Keratinocyte (primary cell): ENCODE measurements at regions not wholly inside any gene's neighbourhood (a gene's known extent, or its start where the extent isn't known, plus 50 kb on each side); places are given as distances from the start of the nearest gene placed in this dataset.
A peak's percentile ranks its signal among the peaks of the same experiment; 100 is the strongest.

Experiments used
- DNase-seq: peaks from one replicate; pipeline ENCODE4 v3.0.0-alpha.2; 2011; ENCODE audit warnings: low read depth, missing footprints, low spot score
- FAIRE-seq: peaks from 2 replicates; lab custom pipeline; 2011; peaks lifted over from hg19 to GRCh38; lab: Jason Lieb, UNC
- H2AFZ ChIP-seq: 2 replicates; pipeline ENCODE4 v1.6.0; 2012; ENCODE audit warnings: low read length, control low read depth, inconsistent platforms; ENCODE audit not compliant: control insufficient read depth
- H3K27ac ChIP-seq: 2 replicates; pipeline ENCODE4 v1.5.1; 2011; ENCODE audit warnings: low read length; ENCODE audit not compliant: control insufficient read depth, insufficient read depth
- H3K27me3 ChIP-seq: 3 replicates; pipeline ENCODE4 v1.6.0; 2011; ENCODE audit warnings: low read length; ENCODE audit not compliant: control insufficient read depth, insufficient read depth; ENCODE audit errors: extremely low read depth
- H3K36me3 ChIP-seq, 2 experiments: 2 replicates in 1 of 2; 3 replicates in 1 of 2; pipeline ENCODE4 v1.5.1; 2011; ENCODE audit warnings: low read length in 2 of 2, mild to moderate bottlenecking in 1 of 2; ENCODE audit not compliant: control insufficient read depth in 2 of 2, insufficient read depth in 2 of 2; ENCODE audit errors: extremely low read depth in 1 of 2
- H3K4me1 ChIP-seq: 3 replicates; pipeline ENCODE4 v1.5.1; 2011; ENCODE audit warnings: low read length; ENCODE audit not compliant: control insufficient read depth, insufficient read depth; ENCODE audit errors: extremely low read depth
- H3K4me2 ChIP-seq: 3 replicates; pipeline ENCODE4 v1.6.0; 2011; ENCODE audit warnings: low read depth, low read length; ENCODE audit not compliant: control insufficient read depth, insufficient read depth; ENCODE audit errors: extremely low read depth
- H3K4me3 ChIP-seq, 3 experiments: fragments of 200-600 bp in 1 of 3; sonication (generic) in 1 of 3; 2 replicates in 2 of 3; 3 replicates in 1 of 3; pipeline ENCODE4 v1.5.1; 2011 to 2016; ENCODE audit warnings: low read length in 3 of 3, mild to moderate bottlenecking in 3 of 3, control low read depth in 2 of 3, inconsistent platforms in 1 of 3, low read depth in 1 of 3, mixed read lengths in 1 of 3, mixed run types in 1 of 3, moderate library complexity in 1 of 3; ENCODE audit not compliant: control insufficient read depth in 2 of 3, insufficient read depth in 2 of 3; ENCODE audit errors: extremely low read depth in 1 of 3
- H3K79me2 ChIP-seq: 2 replicates; pipeline ENCODE4 v1.6.0; 2012; ENCODE audit warnings: low read length; ENCODE audit not compliant: control insufficient read depth, insufficient read depth
- H3K9ac ChIP-seq: 3 replicates; pipeline ENCODE4 v1.6.0; 2011; ENCODE audit warnings: low read length; ENCODE audit not compliant: control insufficient read depth, insufficient read depth; ENCODE audit errors: extremely low read depth
- H3K9me1 ChIP-seq: 3 replicates; pipeline ENCODE4 v1.6.0; 2011; ENCODE audit warnings: low read length; ENCODE audit not compliant: control insufficient read depth, insufficient read depth; ENCODE audit errors: extremely low read depth
- H3K9me3 ChIP-seq: 2 replicates; pipeline ENCODE4 v1.5.1; 2012; ENCODE audit warnings: low read depth, low read length; ENCODE audit not compliant: control insufficient read depth
- H4K20me1 ChIP-seq: 3 replicates; pipeline ENCODE4 v1.6.0; 2011; ENCODE audit warnings: low read length; ENCODE audit not compliant: control insufficient read depth, insufficient read depth; ENCODE audit errors: extremely low read depth
- EZH2 ChIP-seq: IDR thresholded peaks from one replicate; pipeline ENCODE4 v1.6.1; 2012; ENCODE audit warnings: inconsistent platforms, mild to moderate bottlenecking, low read length, moderate library complexity
- dilution Hi-C: fragments of 300-500 bp; cut with MboI; formaldehyde crosslinking; loops from one replicate; pipeline ENCODE4 v1.7.0; 2020; ENCODE audit warnings: low sequenced_read_pairs; ENCODE audit not compliant: extremely low pct_ligation_motif_present
- TF ChIP-seq, protein P1 (sequence below), 3 experiments: IDR thresholded peaks in 1 of 3; conservative IDR thresholded peaks in 1 of 3; optimal IDR thresholded peaks in 1 of 3; 2 replicates in 2 of 3; 3 replicates in 1 of 3; pipeline versions ENCODE3 to v1.5.1; 2011; ENCODE audit warnings: low read length in 3 of 3, mild to moderate bottlenecking in 3 of 3, moderate library complexity in 2 of 3, control low read depth in 1 of 3, inconsistent platforms in 1 of 3; ENCODE audit not compliant: insufficient read depth in 2 of 3; ENCODE audit errors: extremely low read depth in 1 of 3

GRCh38 chr6:134437376-134437775, 119.5 kb upstream of the SGK1 start:
- Histone ChIP-seq H3K4me1 (peaks cover 26% of the 10 kb centered on the region), H3K9me3 (no peaks in the 10 kb centered on the region), H3K9ac (no peak overlapping the region), H3K27ac (peak overlapping the region; percentile 98), H2AFZ (no peak overlapping the region), H3K9me1 (no peaks in the 10 kb centered on the region), H3K27me3 (no peaks in the 10 kb centered on the region), H3K79me2 (no peaks in the 10 kb centered on the region), H3K36me3 (no peaks in the 10 kb centered on the region), H3K4me3 (no peak overlapping the region), H4K20me1 (no peaks in the 10 kb centered on the region), H3K4me2 (peak overlapping the region; percentile 91)
- TF ChIP-seq EZH2 = no peak
- TF ChIP-seq, protein P1, sequence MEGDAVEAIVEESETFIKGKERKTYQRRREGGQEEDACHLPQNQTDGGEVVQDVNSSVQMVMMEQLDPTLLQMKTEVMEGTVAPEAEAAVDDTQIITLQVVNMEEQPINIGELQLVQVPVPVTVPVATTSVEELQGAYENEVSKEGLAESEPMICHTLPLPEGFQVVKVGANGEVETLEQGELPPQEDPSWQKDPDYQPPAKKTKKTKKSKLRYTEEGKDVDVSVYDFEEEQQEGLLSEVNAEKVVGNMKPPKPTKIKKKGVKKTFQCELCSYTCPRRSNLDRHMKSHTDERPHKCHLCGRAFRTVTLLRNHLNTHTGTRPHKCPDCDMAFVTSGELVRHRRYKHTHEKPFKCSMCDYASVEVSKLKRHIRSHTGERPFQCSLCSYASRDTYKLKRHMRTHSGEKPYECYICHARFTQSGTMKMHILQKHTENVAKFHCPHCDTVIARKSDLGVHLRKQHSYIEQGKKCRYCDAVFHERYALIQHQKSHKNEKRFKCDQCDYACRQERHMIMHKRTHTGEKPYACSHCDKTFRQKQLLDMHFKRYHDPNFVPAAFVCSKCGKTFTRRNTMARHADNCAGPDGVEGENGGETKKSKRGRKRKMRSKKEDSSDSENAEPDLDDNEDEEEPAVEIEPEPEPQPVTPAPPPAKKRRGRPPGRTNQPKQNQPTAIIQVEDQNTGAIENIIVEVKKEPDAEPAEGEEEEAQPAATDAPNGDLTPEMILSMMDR (optimal IDR thresholded peaks at IDR 0.05 in 1 of 3, IDR thresholded peaks at IDR 0.05 in 1 of 3, conservative IDR thresholded peaks at IDR 0.05 in 1 of 3; ENCODE audit: extremely low read depth in 1 of 3, insufficient read depth in 2 of 3, low read length in 3 of 3) = peak in 2 of 3 experiments; percentile 23 to 25
- DNase-seq = no peak
- dilution Hi-C loops = no loop called here
- no peak for FAIRE-seq

- Histone ChIP-seq H3K9me3 (no peaks in the 10 kb centered on the region), H2AFZ (no peak overlapping the region), H3K9me1 (no peaks in the 10 kb centered on the region), H3K9ac (peak overlapping the region; percentile 82), H3K4me2 (peak overlapping the region; percentile 91), H3K4me3 (no peak overlapping the region), H3K27ac (peak overlapping the region; percentile 98), H3K27me3 (no peaks in the 10 kb centered on the region), H4K20me1 (no peaks in the 10 kb centered on the region), H3K79me2 (no peaks in the 10 kb centered on the region), H3K4me1 (peaks cover 27% of the 10 kb centered on the region), H3K36me3 (no peaks in the 10 kb centered on the region)
- DNase-seq (no peak), FAIRE-seq (no peak)
- dilution Hi-C loops = no loop called here
- no peak for TF ChIP-seq EZH2
- TF ChIP-seq, protein P1 (optimal IDR thresholded peaks at IDR 0.05 in 1 of 3, IDR thresholded peaks at IDR 0.05 in 1 of 3, conservative IDR thresholded peaks at IDR 0.05 in 1 of 3; ENCODE audit: extremely low read depth in 1 of 3, insufficient read depth in 2 of 3, low read length in 3 of 3) = no peak
These were observed 119.0 kb upstream of the SGK1 start for GRCh38 chr6:134436950-134437349.
